ENCODE measurements at regions not wholly inside any gene's neighbourhood (a gene's known extent, or its start where the extent isn't known, plus 50 kb on each side); places are given as distances from the start of the nearest gene placed in this dataset.

GRCh38 chr18:30556112-30556511, 486.4 kb downstream of the DSC3 start:
- no peak for TF ChIP-seq CTCF (IDR thresholded peaks at IDR 0.05)
- TF ChIP-seq POLR2A (IDR thresholded peaks at IDR 0.05): no peak

All from heart left ventricle (tissue), 13 donors.